PC-9 (cell line): ENCODE measurements at regions not wholly inside any gene's neighbourhood (a gene's known extent, or its start where the extent isn't known, plus 50 kb on each side); places are given as distances from the start of the nearest gene placed in this dataset.

Experiments used
- BruUV-seq: library from RNA; stranded (reverse); fragments of 400-500 nt; replicated peaks from 2 replicates; lab custom pipeline; 2021; lab: Mats Ljungman, UMichigan
- CTCF ChIA-PET: fragments of 300-600 bp; sonication (Branson Sonifier 250); formaldehyde crosslinking; loops from one replicate; lab custom pipeline; 2022; ENCODE audit warnings: antibody characterized with exemption; lab: Charles Lee
- POLR2A ChIA-PET: fragments of 300-600 bp; sonication (Branson Sonifier 250); formaldehyde crosslinking; loops from one replicate; lab custom pipeline; 2022; ENCODE audit warnings: antibody characterized with exemption; ENCODE audit not compliant: unreplicated experiment; lab: Charles Lee
- DNase-seq, 2 experiments: peaks; one replicate each; pipeline versions ENCODE4 v3.0.0 to v3.0.0-alpha.2; 2015 to 2022; ENCODE audit warnings: mixed read lengths in 1 of 2
- H2AFZ ChIP-seq: fragments of 200-600 bp; sonication (generic); 2 replicates; pipeline ENCODE4 v1.8.1; 2017; ENCODE audit warnings: antibody characterized with exemption
- H3F3A ChIP-seq: fragments of 200-600 bp; sonication (generic); 2 replicates; pipeline ENCODE4 v1.8.1; 2017; ENCODE audit warnings: antibody characterized with exemption, mild to moderate bottlenecking, low read depth; ENCODE audit not compliant: insufficient read depth
- H3K27ac ChIP-seq: fragments of 200-600 bp; sonication (generic); 2 replicates; pipeline ENCODE4 v1.6.1; 2016; ENCODE audit warnings: mixed run types
- H3K27me3 ChIP-seq: fragments of 200-600 bp; sonication (generic); 2 replicates; pipeline ENCODE4 v1.6.1; 2016; ENCODE audit warnings: low read depth, mixed run types; ENCODE audit not compliant: insufficient read depth
- H3K36me3 ChIP-seq: fragments of 200-600 bp; sonication (generic); 2 replicates; pipeline ENCODE4 v1.6.1; 2016; ENCODE audit warnings: low read depth, mixed run types
- H3K4me1 ChIP-seq: fragments of 200-600 bp; sonication (generic); replicated peaks from 2 replicates; pipeline ENCODE4 v1.6.1; 2016; ENCODE audit warnings: mixed run types; ENCODE audit not compliant: insufficient read depth
- H3K4me2 ChIP-seq: fragments of 200-600 bp; sonication (generic); 2 replicates; pipeline ENCODE4 v1.6.1; 2017; ENCODE audit warnings: mixed run types
- H3K4me3 ChIP-seq: fragments of 200-600 bp; sonication (generic); 2 replicates; pipeline ENCODE4 v1.6.1; 2016; ENCODE audit warnings: mixed run types
- H3K79me2 ChIP-seq: fragments of 200-600 bp; sonication (generic); 2 replicates; pipeline ENCODE4 v1.6.1; 2017; ENCODE audit warnings: low read depth, mixed run types
- H3K9me2 ChIP-seq: fragments of 200-600 bp; sonication (generic); 2 replicates; pipeline ENCODE4 v1.8.1; 2017; ENCODE audit warnings: mild to moderate bottlenecking; ENCODE audit not compliant: insufficient read depth
- H3K9me3 ChIP-seq: fragments of 200-600 bp; sonication (generic); 2 replicates; pipeline ENCODE4 v1.8.1; 2016; ENCODE audit warnings: low read depth; ENCODE audit not compliant: insufficient read depth
- H4K20me1 ChIP-seq: fragments of 200-600 bp; sonication (generic); 2 replicates; pipeline ENCODE4 v1.8.1; 2017; ENCODE audit not compliant: insufficient read depth
- CTCF ChIP-seq: fragments of 200-600 bp; sonication (generic); conservative IDR thresholded peaks from 2 replicates; pipeline ENCODE4 v1.6.1; 2017; ENCODE audit warnings: mixed run types, antibody characterized with exemption, mild to moderate bottlenecking, moderate library complexity
- EZH2 ChIP-seq: fragments of 200-600 bp; sonication (generic); IDR thresholded peaks from 2 replicates; pipeline ENCODE4 v1.8.0; 2017; ENCODE audit warnings: antibody characterized with exemption, low read depth
- intact Hi-C: fragments of 100-400 bp; cut with micrococcal nuclease; formaldehyde crosslinking; loops from one replicate; pipeline ENCODE4 v1.10.0; 2022; ENCODE audit not compliant: unreplicated experiment

GRCh38 chr5:104793755-104794080, 1231.1 kb upstream of the NUDT12 start:
- POLR2A ChIA-PET: no interaction called here
- no peaks in the 10 kb centered on the region for H3K9me2 ChIP-seq
- TF ChIP-seq CTCF (no peak), EZH2 (no peak)
- no peak for DNase-seq
- intact Hi-C loops: no loop called here
- BruUV-seq: no TSS peak
- no peaks in the 10 kb centered on the region for H4K20me1 ChIP-seq
- no peaks in the 10 kb centered on the region for H3K4me1 ChIP-seq
- H3K27ac ChIP-seq: no peak overlapping the region
- no peaks in the 10 kb centered on the region for H3K9me3 ChIP-seq
- H3K4me3 ChIP-seq: no peak overlapping the region
- H3K36me3 ChIP-seq: no peaks in the 10 kb centered on the region
- H3F3A ChIP-seq: no peaks in the 10 kb centered on the region
- H3K79me2 ChIP-seq: no peaks in the 10 kb centered on the region
- H3K4me2 ChIP-seq: no peak overlapping the region
- H2AFZ ChIP-seq: no peak overlapping the region
- CTCF ChIA-PET: no interaction called here
- no peaks in the 10 kb centered on the region for H3K27me3 ChIP-seq

- Histone ChIP-seq H2AFZ (no peak overlapping the region), H3K27me3 (no peaks in the 10 kb centered on the region), H3K4me1 (no peaks in the 10 kb centered on the region), H3K4me3 (no peak overlapping the region), H3K27ac (no peak overlapping the region), H4K20me1 (no peaks in the 10 kb centered on the region), H3K9me2 (no peaks in the 10 kb centered on the region), H3K4me2 (no peak overlapping the region), H3K9me3 (no peaks in the 10 kb centered on the region), H3K79me2 (no peaks in the 10 kb centered on the region), H3K36me3 (no peaks in the 10 kb centered on the region), H3F3A (no peaks in the 10 kb centered on the region)
- DNase-seq: no peak
- intact Hi-C loops: no loop called here
- POLR2A ChIA-PET: no interaction called here
- BruUV-seq: no TSS peak
- TF ChIP-seq CTCF (no peak), EZH2 (no peak)
- CTCF ChIA-PET: no interaction called here
These were observed 1230.6 kb upstream of the NUDT12 start for GRCh38 chr5:104793031-104793754.

- TF ChIP-seq EZH2 (no peak), CTCF (no peak)
- Histone ChIP-seq H3K79me2 (no peaks in the 10 kb centered on the region), H3K4me2 (no peak overlapping the region), H3K9me2 (no peaks in the 10 kb centered on the region), H3K4me3 (no peak overlapping the region), H3K36me3 (no peaks in the 10 kb centered on the region), H2AFZ (no peak overlapping the region), H3F3A (no peaks in the 10 kb centered on the region), H3K27ac (no peak overlapping the region), H3K27me3 (no peaks in the 10 kb centered on the region), H4K20me1 (no peaks in the 10 kb centered on the region), H3K9me3 (peaks cover 7% of the 10 kb centered on the region; the same call in 1 of the 2 replicates), H3K4me1 (no peaks in the 10 kb centered on the region)
- no peak for DNase-seq
- ChIA-PET POLR2A (no interaction called here), CTCF (no interaction called here)
- no TSS peak for BruUV-seq
- intact Hi-C loops: no loop called here
These were observed 1226.8 kb upstream of the NUDT12 start for GRCh38 chr5:104789366-104789765.
